ENCODE measurements at regions not wholly inside any gene's neighbourhood (a gene's known extent, or its start where the extent isn't known, plus 50 kb on each side); places are given as distances from the start of the nearest gene placed in this dataset.

DNA sequence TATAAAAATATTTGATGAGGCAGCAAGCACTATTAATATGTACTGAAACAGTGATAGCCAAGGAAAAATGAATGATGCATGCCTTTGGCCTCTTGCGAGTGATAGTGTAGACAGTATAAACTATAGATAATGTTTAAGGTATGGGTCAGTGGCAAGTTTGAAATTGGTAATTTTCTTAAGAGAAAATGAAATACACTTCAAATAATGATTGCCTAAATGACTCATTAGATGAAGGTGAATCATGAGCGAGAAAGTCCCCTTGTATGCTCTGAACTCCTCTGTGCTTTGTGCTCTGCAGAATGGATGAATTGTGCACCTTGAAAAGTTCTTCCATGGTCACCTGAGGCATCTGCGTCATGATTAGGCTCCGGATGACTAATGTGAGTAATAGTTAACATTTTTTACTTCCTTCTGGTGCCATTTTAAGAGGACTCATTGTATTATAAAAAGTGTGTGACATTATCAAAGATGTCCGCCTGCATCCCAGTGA, 84.9 kb upstream of the RTL1 start:
- H3K27ac Mint-ChIP-seq, result no peak overlapping the region
- H3K36me3 Mint-ChIP-seq, result no peaks in the 10 kb centered on the region
- H3K4me1 Mint-ChIP-seq, result no peaks in the 10 kb centered on the region
- no peak overlapping the region for H3K4me3 Mint-ChIP-seq
- no peak for DNase-seq
- H3K27me3 Mint-ChIP-seq, result peaks cover 5% of the 10 kb centered on the region
- CTCF ChIA-PET, result no interaction called here
- no peaks in the 10 kb centered on the region for H3K9me3 Mint-ChIP-seq

DNA sequence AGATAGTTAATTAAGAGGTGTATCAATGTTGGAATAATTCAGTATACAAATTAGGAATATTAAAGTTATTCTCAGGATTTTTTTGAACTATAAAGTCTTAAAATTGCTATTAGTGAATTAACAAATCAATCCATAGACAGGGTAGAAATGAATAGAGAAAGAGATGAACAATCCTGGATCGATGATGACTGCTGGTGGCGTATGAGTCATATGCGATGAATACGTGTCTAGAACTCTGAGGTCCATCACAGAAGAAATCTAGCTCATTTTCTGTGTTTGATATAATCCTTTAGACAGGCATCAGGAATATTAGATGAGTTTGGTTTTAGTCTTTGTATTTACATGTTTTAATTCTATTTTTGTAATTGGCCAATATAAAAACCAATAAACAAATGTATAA, 85.4 kb upstream of the RTL1 start:
- CTCF ChIA-PET, result no interaction called here
- Mint-ChIP-seq H3K27me3 (peaks cover 5% of the 10 kb centered on the region), H3K4me1 (no peaks in the 10 kb centered on the region), H3K27ac (no peak overlapping the region), H3K4me3 (no peak overlapping the region), H3K9me3 (no peaks in the 10 kb centered on the region), H3K36me3 (no peaks in the 10 kb centered on the region)
- DNase-seq, result no peak

DNA sequence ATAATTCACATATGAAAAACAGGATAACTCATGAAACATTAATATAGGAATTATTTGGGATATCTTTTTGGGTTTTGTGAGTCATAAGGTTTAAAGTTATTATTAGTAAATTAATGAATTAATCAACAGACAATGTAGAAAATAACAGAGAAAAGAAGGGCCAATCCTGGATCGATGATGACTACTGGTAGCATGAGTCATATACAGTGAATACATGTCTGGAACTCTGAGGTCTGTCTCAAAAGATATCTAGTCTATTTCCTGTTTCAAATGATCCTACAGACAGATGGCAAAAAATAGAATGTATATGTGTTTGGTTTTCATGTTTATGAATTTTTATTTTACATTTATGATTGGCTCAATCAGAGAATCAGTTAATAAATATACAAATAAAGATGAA, 86.4 kb upstream of the RTL1 start:
- no peaks in the 10 kb centered on the region for H3K4me1 Mint-ChIP-seq
- peaks cover 5% of the 10 kb centered on the region for H3K27me3 Mint-ChIP-seq
- no peaks in the 10 kb centered on the region for H3K36me3 Mint-ChIP-seq
- no peak overlapping the region for H3K4me3 Mint-ChIP-seq
- CTCF ChIA-PET, result no interaction called here
- no peak overlapping the region for H3K27ac Mint-ChIP-seq
- DNase-seq, result no peak
- no peaks in the 10 kb centered on the region for H3K9me3 Mint-ChIP-seq

DNA sequence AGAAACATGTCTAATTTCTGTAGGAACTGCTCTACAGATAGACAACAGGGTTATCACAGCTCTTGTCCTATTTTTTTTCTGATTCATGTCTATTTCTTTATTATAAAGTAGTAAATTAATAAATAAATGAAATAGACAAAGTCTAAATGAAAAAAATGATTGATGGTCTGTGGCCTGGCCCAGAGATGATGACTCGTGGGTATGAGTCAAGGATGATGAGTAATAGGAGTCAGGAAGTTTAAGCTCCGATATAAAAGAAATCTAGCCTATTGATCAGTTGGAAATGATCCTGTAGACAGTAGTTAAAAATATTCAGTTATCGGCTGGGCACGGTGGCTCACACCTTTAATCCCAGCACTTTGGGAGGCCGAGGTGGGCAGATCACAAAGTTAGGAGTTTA, 90.6 kb upstream of the RTL1 start:
- CTCF ChIA-PET, result no interaction called here
- DNase-seq, result no peak

DNA sequence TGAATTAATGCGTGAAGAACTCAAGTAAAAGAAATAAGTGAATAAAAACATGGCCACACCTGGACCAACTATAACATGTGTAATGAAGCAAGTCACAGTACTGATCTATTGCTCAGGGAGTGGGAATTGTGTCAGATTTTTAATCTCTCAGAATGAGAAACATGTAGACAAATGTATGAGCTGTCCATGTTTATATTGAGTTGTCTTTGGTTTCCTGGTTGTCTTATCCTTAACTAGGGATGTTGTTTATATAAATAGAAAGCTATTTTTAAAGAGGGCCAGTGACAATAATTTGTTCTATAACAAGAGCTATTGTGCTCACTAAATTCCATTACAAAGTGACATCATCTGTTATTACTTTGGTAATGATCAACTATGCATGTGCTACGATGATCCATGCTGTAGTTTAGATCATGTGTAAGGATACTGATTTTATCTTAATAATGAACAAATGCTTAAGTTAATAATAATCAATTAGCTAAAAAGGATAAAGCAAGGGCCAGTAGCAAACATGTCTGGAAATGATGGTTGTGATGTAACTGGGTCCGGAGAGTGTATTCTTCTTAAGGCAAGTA, 91.3 kb upstream of the RTL1 start:
- H3K9me3 Mint-ChIP-seq, result no peaks in the 10 kb centered on the region
- peaks cover 5% of the 10 kb centered on the region for H3K27me3 Mint-ChIP-seq
- H3K4me3 Mint-ChIP-seq, result no peak overlapping the region
- no peaks in the 10 kb centered on the region for H3K4me1 Mint-ChIP-seq
- no peak overlapping the region for H3K27ac Mint-ChIP-seq
- H3K36me3 Mint-ChIP-seq, result no peaks in the 10 kb centered on the region
- CTCF ChIA-PET, result no interaction called here
- DNase-seq, result no peak

More for the DNA sequence above, 90.6 kb upstream of the RTL1 start:
- peaks cover 5% of the 10 kb centered on the region for H3K27me3 Mint-ChIP-seq
- H3K9me3 Mint-ChIP-seq, result no peaks in the 10 kb centered on the region
- no peaks in the 10 kb centered on the region for H3K36me3 Mint-ChIP-seq
- H3K27ac Mint-ChIP-seq, result no peak overlapping the region
- no peak overlapping the region for H3K4me3 Mint-ChIP-seq
- no peaks in the 10 kb centered on the region for H3K4me1 Mint-ChIP-seq

DNA sequence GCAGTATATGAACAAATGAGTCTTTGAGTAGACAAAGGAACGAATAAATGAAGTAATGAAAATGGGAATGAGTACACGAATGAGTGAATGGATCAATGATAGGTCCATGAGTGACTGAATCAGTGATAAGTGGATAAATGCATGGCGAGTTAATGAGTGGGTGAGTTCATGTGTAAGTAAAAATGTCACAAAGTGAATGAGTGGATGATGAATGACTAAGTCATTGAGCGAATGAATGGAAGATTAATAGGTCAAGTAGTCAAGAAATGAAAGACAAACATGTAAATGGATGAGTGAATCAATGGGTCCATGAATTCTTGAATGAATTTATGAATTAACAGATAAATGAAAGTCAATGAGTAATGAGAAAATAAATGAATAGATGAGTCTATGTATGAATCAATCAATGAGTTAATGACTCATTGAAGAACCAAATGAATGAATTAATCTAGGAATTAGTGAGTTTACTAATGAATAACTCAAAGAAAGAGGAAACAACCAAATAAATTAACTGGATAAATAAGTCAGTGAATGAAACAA, 97.3 kb upstream of the RTL1 start:
- H3K27me3 Mint-ChIP-seq, result peaks cover 37% of the 10 kb centered on the region
- H3K36me3 Mint-ChIP-seq, result no peaks in the 10 kb centered on the region
- H3K27ac Mint-ChIP-seq, result no peak overlapping the region
- peaks cover 10% of the 10 kb centered on the region for H3K4me1 Mint-ChIP-seq
- no peak overlapping the region for H3K4me3 Mint-ChIP-seq
- no peak for DNase-seq
- CTCF ChIA-PET, result no interaction called here
- H3K9me3 Mint-ChIP-seq, result no peaks in the 10 kb centered on the region

DNA sequence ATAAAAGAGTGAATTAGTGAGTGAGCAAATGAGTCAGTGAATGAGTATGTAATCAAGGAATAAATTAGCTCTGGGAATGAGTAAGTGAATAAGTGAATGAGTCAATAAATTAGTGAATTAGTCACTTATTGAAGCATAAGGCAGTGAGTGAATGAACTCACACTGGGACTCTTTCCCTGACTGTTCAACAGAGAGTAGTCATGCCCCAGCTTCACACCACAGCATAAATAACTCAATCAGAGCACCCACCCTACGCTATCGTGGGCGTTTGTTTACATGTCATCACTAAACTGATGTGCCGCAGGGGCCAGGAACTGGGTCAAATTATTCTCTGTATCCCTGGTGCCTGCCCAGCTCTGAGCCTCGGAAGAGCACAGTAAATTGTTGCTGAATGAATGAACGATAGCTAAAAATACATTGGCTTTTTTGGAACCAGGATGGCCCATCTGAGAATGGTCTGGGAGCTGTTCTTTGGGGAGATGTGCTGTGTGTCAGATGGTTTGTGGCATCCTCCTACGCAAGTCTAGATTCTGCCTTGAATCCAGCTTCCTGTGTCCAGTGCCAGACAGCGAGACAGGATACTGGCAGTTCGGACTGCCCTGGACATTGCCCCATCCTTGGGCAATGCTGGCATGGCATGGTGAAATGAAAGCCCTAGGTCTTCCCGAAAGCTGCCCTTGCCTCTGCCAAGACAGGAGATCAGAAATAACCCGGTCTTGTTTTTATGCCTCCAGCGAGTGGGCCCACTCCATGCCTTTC, 98.0 kb upstream of the RTL1 start:
- no peak overlapping the region for H3K27ac Mint-ChIP-seq
- H3K9me3 Mint-ChIP-seq, result no peaks in the 10 kb centered on the region
- peaks cover 14% of the 10 kb centered on the region for H3K4me1 Mint-ChIP-seq
- H3K4me3 Mint-ChIP-seq, result no peak overlapping the region
- DNase-seq, result no peak
- H3K27me3 Mint-ChIP-seq, result peaks cover 44% of the 10 kb centered on the region
- H3K36me3 Mint-ChIP-seq, result no peaks in the 10 kb centered on the region
- CTCF ChIA-PET, result no interaction called here

DNA sequence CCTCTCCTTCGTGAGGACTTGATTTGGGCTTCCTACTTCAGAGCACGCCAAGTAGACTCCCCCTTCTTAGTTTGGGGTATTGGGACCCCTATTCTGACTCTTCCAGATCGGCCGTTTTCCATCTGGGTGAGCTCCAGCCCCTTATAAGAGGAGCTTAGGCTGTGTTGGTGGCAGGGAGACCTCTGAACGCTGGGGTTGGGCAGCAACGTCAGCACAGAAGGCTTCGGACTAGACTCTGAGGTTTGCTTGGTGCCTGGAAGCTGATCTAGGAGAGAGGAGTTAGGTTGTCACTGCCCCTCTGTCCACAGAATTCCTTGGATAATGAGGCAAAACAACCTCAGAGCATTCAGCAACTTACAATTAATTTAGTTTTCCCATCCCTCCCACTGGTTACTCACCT, 99.2 kb upstream of the RTL1 start:
- no peaks in the 10 kb centered on the region for H3K36me3 Mint-ChIP-seq
- peaks cover 14% of the 10 kb centered on the region for H3K4me1 Mint-ChIP-seq
- CTCF ChIA-PET, result no interaction called here
- H3K27me3 Mint-ChIP-seq, result peaks cover 50% of the 10 kb centered on the region
- H3K9me3 Mint-ChIP-seq, result no peaks in the 10 kb centered on the region
- no peak for DNase-seq
- no peak overlapping the region for H3K27ac Mint-ChIP-seq
- H3K4me3 Mint-ChIP-seq, result no peak overlapping the region

DNA sequence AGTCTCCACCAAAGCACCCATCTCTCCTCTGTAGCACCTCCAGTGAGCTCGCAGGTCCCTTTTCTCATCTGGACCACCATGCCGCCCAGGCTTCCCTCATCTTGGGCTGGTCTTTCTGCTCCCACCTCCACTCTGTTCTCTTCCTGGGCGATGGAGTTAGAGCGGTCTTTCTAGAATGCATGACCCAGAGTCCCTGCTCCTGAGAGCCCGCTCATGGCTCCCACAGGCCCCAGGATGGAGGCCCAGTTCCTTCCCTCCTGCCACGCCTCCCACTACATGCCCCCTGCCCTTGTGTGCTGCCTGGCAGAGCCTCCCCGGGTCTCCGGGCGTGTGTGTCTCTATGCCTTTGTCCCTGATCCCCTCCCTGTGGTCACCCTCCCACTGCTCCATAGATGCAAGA, 100.7 kb upstream of the RTL1 start:
- no peak overlapping the region for H3K4me3 Mint-ChIP-seq
- H3K27me3 Mint-ChIP-seq, result peaks cover 61% of the 10 kb centered on the region
- H3K4me1 Mint-ChIP-seq, result peaks cover 14% of the 10 kb centered on the region
- CTCF ChIA-PET, result no interaction called here
- DNase-seq, result no peak
- H3K36me3 Mint-ChIP-seq, result no peaks in the 10 kb centered on the region
- no peaks in the 10 kb centered on the region for H3K9me3 Mint-ChIP-seq
- no peak overlapping the region for H3K27ac Mint-ChIP-seq

DNA sequence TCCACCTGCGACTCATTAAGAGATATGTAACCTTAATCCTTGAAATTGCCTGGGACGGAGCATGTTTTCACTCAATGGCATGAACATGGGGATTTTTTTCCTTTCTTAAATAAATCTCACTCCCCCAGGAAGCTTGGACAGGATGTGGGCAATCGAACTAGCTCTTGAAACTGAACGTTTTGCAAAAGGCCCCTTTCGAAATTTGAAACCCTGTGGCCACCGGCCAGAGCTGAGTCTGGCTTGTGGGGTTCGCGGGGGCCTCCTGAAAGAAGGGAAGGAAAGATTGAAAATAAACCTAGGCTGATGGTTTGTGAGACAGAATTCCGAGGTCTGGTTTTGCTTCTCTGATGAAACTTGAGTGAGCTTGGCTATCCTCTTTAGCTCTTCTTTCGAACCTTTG, 101.4 kb upstream of the RTL1 start:
- CTCF ChIA-PET, result no interaction called here
- Mint-ChIP-seq H3K36me3 (no peaks in the 10 kb centered on the region), H3K27ac (no peak overlapping the region), H3K4me1 (peaks cover 14% of the 10 kb centered on the region), H3K4me3 (no peak overlapping the region), H3K9me3 (no peaks in the 10 kb centered on the region), H3K27me3 (peaks cover 65% of the 10 kb centered on the region)
- DNase-seq, result no peak

DNA sequence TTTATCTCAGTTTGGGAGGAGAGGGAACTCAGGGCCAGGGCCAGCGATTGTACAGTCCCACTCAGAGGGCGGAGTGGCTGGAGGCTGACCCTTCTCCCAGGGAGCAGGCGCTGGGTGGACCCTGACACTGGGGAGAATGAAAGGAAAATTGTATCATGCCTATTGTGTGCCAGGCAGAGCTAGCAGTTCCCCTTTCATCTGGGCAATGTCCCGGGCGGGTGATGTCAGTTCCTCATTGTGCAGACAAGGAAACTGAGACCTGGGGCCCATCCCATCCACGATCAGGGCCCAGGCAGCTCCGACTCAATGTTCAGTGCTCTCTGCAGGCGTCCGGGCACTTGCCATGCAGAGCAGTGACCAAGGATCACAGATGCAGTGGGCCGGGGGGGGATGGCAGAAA, 101.9 kb upstream of the RTL1 start:
- no peak for DNase-seq
- H3K4me1 Mint-ChIP-seq, result peaks cover 14% of the 10 kb centered on the region
- no peaks in the 10 kb centered on the region for H3K36me3 Mint-ChIP-seq
- H3K4me3 Mint-ChIP-seq, result no peak overlapping the region
- no peak overlapping the region for H3K27ac Mint-ChIP-seq
- no peaks in the 10 kb centered on the region for H3K9me3 Mint-ChIP-seq
- CTCF ChIA-PET, result no interaction called here
- peaks cover 68% of the 10 kb centered on the region for H3K27me3 Mint-ChIP-seq

DNA sequence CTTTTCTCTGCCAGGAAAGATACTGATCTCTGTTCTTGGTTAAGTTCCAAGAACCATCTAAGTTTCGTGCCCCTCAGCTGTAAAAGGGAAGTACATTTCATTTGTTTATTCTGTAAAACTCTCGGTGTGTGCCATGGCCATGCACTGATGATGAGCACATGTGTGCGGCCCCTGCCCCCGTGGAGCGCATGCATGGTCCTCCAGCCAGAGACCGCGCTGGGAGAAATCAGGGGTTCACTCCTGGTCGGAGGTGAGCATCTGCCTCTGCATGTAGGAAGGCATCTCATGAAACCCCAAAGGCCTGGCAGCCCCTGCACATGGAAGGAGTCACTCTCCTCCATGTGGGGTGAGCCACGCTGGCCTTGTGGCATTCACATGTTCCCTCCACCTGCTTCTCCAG, 102.5 kb upstream of the RTL1 start:
- H3K27ac Mint-ChIP-seq, result no peak overlapping the region
- no peak overlapping the region for H3K4me3 Mint-ChIP-seq
- no peaks in the 10 kb centered on the region for H3K36me3 Mint-ChIP-seq
- CTCF ChIA-PET, result no interaction called here
- H3K9me3 Mint-ChIP-seq, result no peaks in the 10 kb centered on the region
- H3K4me1 Mint-ChIP-seq, result peaks cover 14% of the 10 kb centered on the region
- DNase-seq, result no peak
- peaks cover 68% of the 10 kb centered on the region for H3K27me3 Mint-ChIP-seq

DNA sequence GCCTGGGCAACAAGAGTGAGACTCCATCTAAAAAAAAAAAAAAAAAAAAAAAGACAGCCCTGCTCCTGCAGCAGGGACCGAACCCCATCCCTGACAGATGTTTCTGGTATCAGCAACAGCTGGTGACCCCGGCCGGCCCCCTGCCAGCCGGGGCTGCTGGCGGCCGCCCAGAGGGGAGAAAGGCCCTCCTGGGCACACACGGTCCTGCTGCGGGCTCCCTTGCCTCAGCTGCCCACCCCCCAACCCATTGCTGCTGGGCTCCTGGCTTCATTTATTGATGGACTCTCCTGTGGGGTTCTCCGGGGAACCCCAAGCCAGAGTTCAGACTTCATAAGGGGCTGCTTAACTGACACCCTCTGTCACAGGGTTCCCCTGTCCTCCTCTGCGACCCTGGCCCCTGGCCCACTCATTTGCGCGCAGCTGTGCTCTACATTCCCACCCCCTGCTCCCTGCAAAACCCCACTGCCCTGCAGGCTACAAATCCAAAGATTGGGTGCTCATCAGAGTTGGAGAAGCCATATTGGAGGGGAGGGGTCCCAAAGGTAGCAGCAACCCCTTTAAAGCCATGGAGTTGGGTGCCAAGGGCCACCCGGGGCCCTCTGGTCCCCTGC, 103.6 kb upstream of the RTL1 start:
- CTCF ChIA-PET, result no interaction called here

DNA sequence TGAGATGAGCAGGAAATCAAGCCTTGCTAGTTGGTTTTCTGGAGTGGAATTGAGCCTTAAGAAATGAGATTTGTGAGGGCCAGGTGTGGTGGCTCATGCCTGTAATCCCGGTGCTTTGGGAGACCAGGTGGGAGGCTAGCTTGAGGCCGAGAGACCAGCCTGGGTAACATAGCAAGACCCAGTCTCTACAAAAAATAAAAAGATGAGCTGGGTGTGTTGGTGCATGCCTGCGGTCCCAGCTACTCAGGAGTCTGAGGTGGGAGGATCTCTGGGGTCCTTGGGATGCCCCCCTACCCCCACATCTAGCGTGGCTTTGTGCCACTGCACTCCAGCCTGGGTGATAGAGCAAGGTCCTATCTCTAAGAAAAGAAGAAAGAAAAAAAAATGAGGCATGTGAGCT, 104.2 kb upstream of the RTL1 start:
- Mint-ChIP-seq H3K27ac (no peak overlapping the region), H3K9me3 (peaks cover 4% of the 10 kb centered on the region), H3K27me3 (peaks cover 64% of the 10 kb centered on the region), H3K4me1 (peaks cover 14% of the 10 kb centered on the region), H3K4me3 (no peak overlapping the region), H3K36me3 (no peaks in the 10 kb centered on the region)
- no peak for DNase-seq
- CTCF ChIA-PET, result no interaction called here

More for the DNA sequence above, 103.6 kb upstream of the RTL1 start:
- H3K27me3 Mint-ChIP-seq, result peaks cover 63% of the 10 kb centered on the region
- no peak overlapping the region for H3K27ac Mint-ChIP-seq
- DNase-seq, result no peak
- no peaks in the 10 kb centered on the region for H3K9me3 Mint-ChIP-seq
- peaks cover 14% of the 10 kb centered on the region for H3K4me1 Mint-ChIP-seq
- H3K4me3 Mint-ChIP-seq, result no peak overlapping the region
- H3K36me3 Mint-ChIP-seq, result no peaks in the 10 kb centered on the region

DNA sequence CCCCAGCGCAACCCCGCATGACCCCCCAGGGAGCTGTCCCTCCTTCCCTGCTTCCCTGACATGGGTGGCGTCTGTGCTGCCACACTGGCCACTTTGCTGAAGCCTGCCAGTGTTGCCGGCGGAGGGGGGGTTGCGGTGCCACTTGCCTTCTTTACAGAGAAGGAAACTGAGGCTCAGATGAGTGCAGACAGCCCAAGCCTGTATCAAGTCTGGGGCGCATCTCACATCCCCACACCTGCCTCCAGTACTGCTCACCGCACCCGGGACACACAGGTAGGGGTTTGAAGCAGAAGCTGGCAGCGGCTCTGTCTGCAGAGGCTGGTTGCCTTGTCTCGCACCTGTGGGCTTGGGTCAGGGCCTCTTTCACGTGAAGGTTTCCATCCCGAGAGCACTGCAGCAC, 104.7 kb upstream of the RTL1 start:
- Mint-ChIP-seq H3K27me3 (peaks cover 61% of the 10 kb centered on the region), H3K9me3 (peaks cover 4% of the 10 kb centered on the region), H3K27ac (no peak overlapping the region), H3K4me1 (peaks cover 14% of the 10 kb centered on the region), H3K4me3 (no peak overlapping the region), H3K36me3 (no peaks in the 10 kb centered on the region)
- DNase-seq, result no peak
- CTCF ChIA-PET, result no interaction called here
